Type B pancreatic cell (in vitro differentiated cells): ENCODE measurements at regions not wholly inside any gene's neighbourhood (a gene's known extent, or its start where the extent isn't known, plus 50 kb on each side); places are given as distances from the start of the nearest gene placed in this dataset.

Experiments
- DNase-seq: peaks from one replicate; pipeline ENCODE4 v3.0.0; 2021; ENCODE audit warnings: mixed read lengths; ENCODE audit not compliant: unreplicated experiment; ENCODE audit errors: extremely low spot score
- H3K27ac Mint-ChIP-seq: 2 replicates; pipeline ENCODE4 v1.8.0; 2021; ENCODE audit warnings: mild to moderate bottlenecking, mixed read lengths
- H3K27me3 Mint-ChIP-seq: 2 replicates; pipeline ENCODE4 v1.8.0; 2021; ENCODE audit warnings: mixed read lengths
- H3K36me3 Mint-ChIP-seq: 2 replicates; pipeline ENCODE4 v1.8.0; 2021; ENCODE audit warnings: mixed read lengths
- H3K4me1 Mint-ChIP-seq: one replicate; pipeline ENCODE4 v1.8.0; 2021; ENCODE audit warnings: mixed read lengths; ENCODE audit not compliant: unreplicated experiment
- H3K4me3 Mint-ChIP-seq: 2 replicates; pipeline ENCODE4 v1.8.0; 2021; ENCODE audit warnings: mild to moderate bottlenecking, mixed read lengths
- H3K9me3 Mint-ChIP-seq: 2 replicates; pipeline ENCODE4 v1.8.0; 2021; ENCODE audit warnings: mixed read lengths
- CTCF ChIP-seq: fragments of 200-600 bp; sonication (generic); conservative IDR thresholded peaks from 2 replicates; pipeline ENCODE4 v1.5.0; 2021; ENCODE audit warnings: antibody characterized with exemption, mild to moderate bottlenecking

GRCh38 chr6:120116343-120116742, 766.8 kb upstream of the MAN1A1 start:
- no peak for TF ChIP-seq CTCF
- no peak for DNase-seq
- no peak overlapping the region for H3K27ac Mint-ChIP-seq
- no peak overlapping the region for H3K4me3 Mint-ChIP-seq
- no peaks in the 10 kb centered on the region for H3K27me3 Mint-ChIP-seq
- no peaks in the 10 kb centered on the region for H3K36me3 Mint-ChIP-seq
- no peaks in the 10 kb centered on the region for H3K4me1 Mint-ChIP-seq
- H3K9me3 Mint-ChIP-seq, result no peaks in the 10 kb centered on the region

GRCh38 chr6:120112980-120113379, 763.4 kb upstream of the MAN1A1 start:
- Mint-ChIP-seq H3K4me1 (no peaks in the 10 kb centered on the region), H3K9me3 (no peaks in the 10 kb centered on the region), H3K27me3 (no peaks in the 10 kb centered on the region), H3K27ac (no peak overlapping the region), H3K4me3 (no peak overlapping the region), H3K36me3 (no peaks in the 10 kb centered on the region)
- no peak for DNase-seq
- TF ChIP-seq CTCF, result no peak

- no peak for DNase-seq
- Mint-ChIP-seq H3K36me3 (no peaks in the 10 kb centered on the region), H3K4me3 (no peak overlapping the region), H3K27me3 (no peaks in the 10 kb centered on the region), H3K4me1 (no peaks in the 10 kb centered on the region), H3K9me3 (no peaks in the 10 kb centered on the region), H3K27ac (no peak overlapping the region)
- TF ChIP-seq CTCF, result no peak
These were observed 761.4 kb upstream of the MAN1A1 start for GRCh38 chr6:120111001-120111400.

GRCh38 chr6:120108061-120108795, 758.7 kb upstream of the MAN1A1 start:
- Mint-ChIP-seq H3K9me3 (no peaks in the 10 kb centered on the region), H3K4me3 (no peak overlapping the region), H3K36me3 (no peaks in the 10 kb centered on the region), H3K27me3 (no peaks in the 10 kb centered on the region), H3K27ac (no peak overlapping the region), H3K4me1 (no peaks in the 10 kb centered on the region)
- no peak for TF ChIP-seq CTCF
- no peak for DNase-seq

- TF ChIP-seq CTCF, result no peak
- DNase-seq, result no peak
- no peaks in the 10 kb centered on the region for H3K9me3 Mint-ChIP-seq
- H3K36me3 Mint-ChIP-seq, result no peaks in the 10 kb centered on the region
- H3K4me1 Mint-ChIP-seq, result no peaks in the 10 kb centered on the region
- no peak overlapping the region for H3K4me3 Mint-ChIP-seq
- no peak overlapping the region for H3K27ac Mint-ChIP-seq
- no peaks in the 10 kb centered on the region for H3K27me3 Mint-ChIP-seq
These were observed 754.1 kb upstream of the MAN1A1 start for GRCh38 chr6:120103618-120104017.
